Right renal cortex interstitium (tissue), 3 donors: ENCODE measurements at regions not wholly inside any gene's neighbourhood (a gene's known extent, or its start where the extent isn't known, plus 50 kb on each side); places are given as distances from the start of the nearest gene placed in this dataset.
"Not testable (repeated sequence)": the region's sequence is repeated elsewhere in the genome, so short reads cannot be mapped to it uniquely, and the experiment has no call there.

ENCODE experiments used
- DNase-seq, 3 donors: peaks; one replicate each; pipeline ENCODE4 v3.0.0-alpha.2; 2013; ENCODE audit warnings: low read depth in 3 of 3, low spot score in 2 of 3

- no peak for DNase-seq
Measured at GRCh38 chr7:55261386-55261770, 103.8 kb upstream of the LANCL2 start.

DNA sequence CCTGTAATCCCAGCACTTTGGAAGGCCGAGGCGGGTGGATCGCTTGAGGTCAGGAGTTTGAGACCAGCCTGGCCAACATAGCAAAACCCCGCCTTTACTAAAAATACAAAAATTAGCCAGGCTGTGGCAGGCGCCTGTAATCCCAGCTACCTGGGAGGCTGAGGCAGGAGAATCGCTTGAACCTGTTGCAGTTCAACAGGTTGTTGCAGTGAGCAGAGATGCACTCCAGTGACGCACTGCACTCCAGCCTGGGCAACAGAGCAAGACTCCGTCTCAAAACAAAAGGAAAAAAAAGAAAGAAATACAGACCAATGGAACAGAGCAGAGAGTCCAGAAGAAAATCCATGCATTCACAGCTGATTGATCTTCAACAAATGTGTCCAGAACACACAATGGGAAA lies 99.8 kb upstream of the LANCL2 start:
- not testable (repeated sequence) for DNase-seq

GRCh38 chr7:55265836-55266642 lies 99.1 kb upstream of the LANCL2 start:
- no peak for DNase-seq

GRCh38 chr7:55271069-55271626 lies 94.0 kb upstream of the LANCL2 start:
- DNase-seq, result no peak

- DNase-seq, result no peak
Measured at GRCh38 chr7:55271661-55272060, 93.5 kb upstream of the LANCL2 start.

GRCh38 chr7:55272328-55272727 lies 92.8 kb upstream of the LANCL2 start:
- no peak for DNase-seq

GRCh38 chr7:55273186-55273980 lies 91.8 kb upstream of the LANCL2 start:
- no peak for DNase-seq

DNA sequence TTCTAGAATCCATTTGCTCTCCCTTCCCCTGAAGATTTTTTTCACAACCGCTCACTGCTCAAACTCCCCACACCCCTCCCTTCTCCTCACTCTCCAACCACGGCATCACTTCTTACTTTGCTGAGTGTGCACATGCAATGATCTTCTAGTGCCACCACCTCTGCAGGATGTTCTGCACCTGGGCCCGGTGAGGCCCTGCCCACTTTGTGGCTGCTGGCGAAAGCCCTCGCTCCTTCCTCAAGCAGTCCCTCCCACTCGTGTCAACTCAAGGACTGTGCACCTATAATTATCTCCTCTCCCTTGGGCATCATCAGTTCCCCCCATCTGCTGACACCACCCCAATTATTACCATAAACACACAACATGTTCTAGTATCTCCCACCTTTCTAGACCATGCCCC lies 91.0 kb upstream of the LANCL2 start:
- no peak for DNase-seq

GRCh38 chr7:55275291-55276200 lies 89.6 kb upstream of the LANCL2 start:
- DNase-seq, result no peak

- no peak for DNase-seq
Measured at GRCh38 chr7:55276572-55277295, 88.4 kb upstream of the LANCL2 start.

DNA sequence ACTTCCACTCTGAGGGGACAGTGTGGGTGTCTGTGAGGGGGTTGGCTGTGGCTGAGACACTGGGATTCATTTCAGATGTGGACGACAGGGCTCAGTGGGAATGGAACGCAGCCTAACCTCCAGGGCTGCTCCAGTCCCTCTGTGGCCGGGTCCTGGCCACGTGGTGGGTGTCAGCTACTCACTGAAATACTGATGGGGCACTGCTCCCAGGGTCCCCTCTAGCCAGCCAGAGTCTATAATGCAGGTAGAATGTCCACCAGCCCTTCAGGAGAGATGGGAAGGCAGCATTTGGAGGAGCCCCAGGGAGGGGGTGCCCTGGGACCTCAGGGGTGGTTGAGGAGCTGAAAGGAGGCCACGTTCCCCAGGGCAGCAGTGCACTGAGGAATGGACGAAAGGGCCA lies 87.2 kb upstream of the LANCL2 start:
- DNase-seq, result no peak

GRCh38 chr7:55278321-55278720 lies 86.8 kb upstream of the LANCL2 start:
- no peak for DNase-seq

DNA sequence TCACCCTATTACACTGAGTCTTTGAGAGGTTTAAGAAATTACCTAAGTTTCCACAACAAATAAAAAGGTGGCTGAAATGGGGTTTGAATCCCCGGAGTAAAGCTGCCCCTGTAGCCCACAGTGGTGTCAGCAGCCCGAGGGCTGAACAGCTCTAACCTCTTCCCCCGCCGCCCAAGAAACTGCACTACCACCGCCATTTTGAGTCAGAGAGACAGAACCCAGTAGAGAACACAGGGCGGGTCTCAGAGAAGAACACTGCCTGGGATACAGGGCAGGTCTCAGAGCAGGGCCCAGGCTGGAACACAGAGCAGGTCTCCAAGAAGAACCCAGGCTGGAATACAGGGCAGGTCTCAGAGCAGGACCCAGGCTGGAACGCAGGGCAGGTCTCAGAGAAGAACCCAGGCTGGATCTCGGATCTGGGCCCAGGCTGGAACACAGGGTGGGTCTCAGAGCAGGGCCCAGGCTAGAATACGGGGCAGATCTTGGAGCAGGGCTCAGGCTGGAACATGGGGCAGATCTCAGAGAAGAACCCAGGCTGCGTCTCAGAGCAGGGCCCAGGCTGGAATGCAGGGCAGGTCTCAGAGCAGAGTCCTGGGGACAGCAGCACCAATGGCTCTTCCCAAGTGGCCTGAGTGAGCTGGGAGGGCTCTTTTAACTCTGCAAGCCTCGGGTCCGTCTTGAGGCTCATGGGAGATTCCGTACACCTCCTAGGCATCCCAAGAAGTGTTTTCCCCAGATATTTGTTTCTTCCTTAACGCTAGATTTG lies 85.9 kb upstream of the LANCL2 start:
- DNase-seq, result no peak

GRCh38 chr7:55280031-55280454 lies 85.1 kb upstream of the LANCL2 start:
- DNase-seq, result peak; percentile 43 to 58 (median 55)

GRCh38 chr7:55285665-55286064 lies 79.5 kb upstream of the LANCL2 start:
- no peak for DNase-seq

GRCh38 chr7:55286666-55287065 lies 78.5 kb upstream of the LANCL2 start:
- no peak for DNase-seq

DNA sequence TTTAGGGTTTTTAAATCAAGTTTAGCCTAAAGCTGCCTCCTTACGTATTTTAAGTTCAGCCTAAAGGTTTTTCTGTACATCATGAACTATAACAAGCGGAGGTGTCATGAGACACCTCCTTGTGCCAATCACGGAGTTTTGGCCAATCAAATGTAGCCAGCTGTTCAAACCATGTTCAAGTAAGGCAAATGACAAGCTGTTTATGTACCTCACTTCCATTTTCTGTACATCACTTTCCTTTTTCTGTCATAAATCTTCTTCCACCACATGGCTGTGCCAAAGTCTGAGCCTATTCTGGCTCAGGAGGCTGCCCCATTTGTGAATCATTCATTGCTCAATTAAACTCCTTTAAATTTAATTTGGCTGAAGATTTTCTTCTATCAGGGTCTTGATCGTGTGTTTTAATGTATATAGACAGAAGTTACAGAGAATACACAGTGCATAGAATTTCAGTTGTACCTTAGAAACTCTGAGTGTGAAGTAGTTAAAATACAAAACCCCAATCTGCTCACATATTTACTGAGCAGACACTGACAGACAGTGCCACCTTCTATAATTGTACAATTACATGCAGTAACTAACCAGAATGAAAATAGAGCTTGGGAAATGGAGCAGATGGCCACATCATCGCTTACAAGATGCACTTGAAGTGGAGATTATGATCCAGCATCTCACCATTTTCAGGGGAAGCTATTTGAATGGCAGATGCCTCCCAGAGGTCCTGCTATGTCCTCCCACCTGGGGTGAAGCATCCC lies 76.9 kb upstream of the LANCL2 start:
- no peak for DNase-seq

DNA sequence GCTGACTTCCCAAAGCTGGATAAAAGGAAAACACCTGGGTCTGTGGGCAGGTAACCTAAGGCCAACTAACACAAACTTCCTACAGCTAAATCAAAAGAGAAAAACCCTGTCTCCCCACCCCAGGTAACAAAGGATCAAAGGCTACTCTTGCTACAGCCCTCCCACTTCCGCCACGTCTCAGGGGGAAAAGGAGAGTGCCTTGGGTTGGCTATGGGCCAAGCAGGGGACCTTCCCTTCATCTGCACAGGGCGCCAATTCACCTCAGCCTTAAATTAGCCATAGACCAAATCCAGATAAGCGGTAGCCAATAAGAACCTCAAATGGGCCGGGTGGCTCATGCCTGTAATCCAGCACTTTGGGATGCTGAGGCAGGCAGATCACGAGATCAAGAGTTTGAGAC lies 69.1 kb upstream of the LANCL2 start:
- no peak for DNase-seq
